A549 (cell line): ENCODE measurements at regions not wholly inside any gene's neighbourhood (a gene's known extent, or its start where the extent isn't known, plus 50 kb on each side); places are given as distances from the start of the nearest gene placed in this dataset.

ENCODE experiments used
- FOSB ChIP-seq: fragments of 250-450 bp; sonication (Bioruptor Pico); IDR thresholded peaks from 2 replicates; pipeline ENCODE4 v1.5.0; 2020; ENCODE audit warnings: mild to moderate bottlenecking, moderate library complexity
- HOXB5 ChIP-seq: fragments of 250-450 bp; sonication (Bioruptor Pico); IDR thresholded peaks from 2 replicates; pipeline ENCODE4 v1.5.0; 2020; ENCODE audit warnings: mild to moderate bottlenecking, moderate library complexity
- MAFK ChIP-seq: fragments of 450-650 bp; IDR thresholded peaks from 2 replicates; pipeline ENCODE4 v1.6.1; 2014; ENCODE audit not compliant: partially characterized antibody
- POLR2A ChIP-seq: IDR thresholded peaks from 2 replicates; pipeline ENCODE4 v1.6.1; 2012; ENCODE audit warnings: mild to moderate bottlenecking, low read length
- TF ChIP-seq, protein P1 (sequence below): fragments of >200 bp; sonication (Bioruptor Twin); formaldehyde crosslinking; IDR thresholded peaks from 3 replicates; pipeline ENCODE4 v1.5.1; 2016

- TF ChIP-seq MAFK, result no peak
- no peak for TF ChIP-seq POLR2A
- TF ChIP-seq FOSB (CRISPR knock-in tag), result no peak
- TF ChIP-seq, protein P1, sequence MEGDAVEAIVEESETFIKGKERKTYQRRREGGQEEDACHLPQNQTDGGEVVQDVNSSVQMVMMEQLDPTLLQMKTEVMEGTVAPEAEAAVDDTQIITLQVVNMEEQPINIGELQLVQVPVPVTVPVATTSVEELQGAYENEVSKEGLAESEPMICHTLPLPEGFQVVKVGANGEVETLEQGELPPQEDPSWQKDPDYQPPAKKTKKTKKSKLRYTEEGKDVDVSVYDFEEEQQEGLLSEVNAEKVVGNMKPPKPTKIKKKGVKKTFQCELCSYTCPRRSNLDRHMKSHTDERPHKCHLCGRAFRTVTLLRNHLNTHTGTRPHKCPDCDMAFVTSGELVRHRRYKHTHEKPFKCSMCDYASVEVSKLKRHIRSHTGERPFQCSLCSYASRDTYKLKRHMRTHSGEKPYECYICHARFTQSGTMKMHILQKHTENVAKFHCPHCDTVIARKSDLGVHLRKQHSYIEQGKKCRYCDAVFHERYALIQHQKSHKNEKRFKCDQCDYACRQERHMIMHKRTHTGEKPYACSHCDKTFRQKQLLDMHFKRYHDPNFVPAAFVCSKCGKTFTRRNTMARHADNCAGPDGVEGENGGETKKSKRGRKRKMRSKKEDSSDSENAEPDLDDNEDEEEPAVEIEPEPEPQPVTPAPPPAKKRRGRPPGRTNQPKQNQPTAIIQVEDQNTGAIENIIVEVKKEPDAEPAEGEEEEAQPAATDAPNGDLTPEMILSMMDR, result no peak
- no peak for TF ChIP-seq HOXB5 (CRISPR knock-in tag)
These were observed 228.1 kb downstream of the BAMBI start for GRCh38 chr10:28905371-28905770.
